Lower lobe of right lung (tissue), 2 donors: ENCODE measurements at regions not wholly inside any gene's neighbourhood (a gene's known extent, or its start where the extent isn't known, plus 50 kb on each side); places are given as distances from the start of the nearest gene placed in this dataset.

Experiments
- ATAC-seq, 2 donors: fragments of 200-7000 bp; cut with Tn5 transposase; one replicate each; pipeline ENCODE4 v1.9.1; 2020 to 2022; ENCODE audit warnings: mild to moderate bottlenecking in 2 of 2, moderate library complexity in 2 of 2
- DNase-seq: peaks from one replicate; pipeline ENCODE4 v3.0.0-alpha.2; 2020
- H3K27ac ChIP-seq: fragments of 200-600 bp; one replicate; pipeline ENCODE4 v1.8.0; 2022
- H3K27me3 ChIP-seq: fragments of 200-600 bp; one replicate; pipeline ENCODE4 v1.8.0; 2022; ENCODE audit warnings: low read depth
- H3K36me3 ChIP-seq: fragments of 200-600 bp; one replicate; pipeline ENCODE4 v1.8.0; 2022; ENCODE audit warnings: mild to moderate bottlenecking
- H3K4me1 ChIP-seq: fragments of 200-600 bp; one replicate; pipeline ENCODE4 v1.8.0; 2022
- H3K4me3 ChIP-seq: fragments of 200-600 bp; one replicate; pipeline ENCODE4 v1.8.0; 2022; ENCODE audit warnings: mild to moderate bottlenecking
- H3K9me3 ChIP-seq: fragments of 200-600 bp; one replicate; pipeline ENCODE4 v1.8.0; 2022
- intact Hi-C: fragments of 100-400 bp; cut with DNase I; formaldehyde crosslinking; loops from one replicate; pipeline ENCODE4 v1.11.0; 2022
- TF ChIP-seq, protein P1 (sequence below): fragments of 200-600 bp; IDR thresholded peaks from one replicate; pipeline ENCODE4 v1.8.0; 2022; ENCODE audit warnings: antibody characterized with exemption, mild to moderate bottlenecking
- donor health status: DM: no; HTN: yes; CAD: no; lungs with severe emphysema.

DNA sequence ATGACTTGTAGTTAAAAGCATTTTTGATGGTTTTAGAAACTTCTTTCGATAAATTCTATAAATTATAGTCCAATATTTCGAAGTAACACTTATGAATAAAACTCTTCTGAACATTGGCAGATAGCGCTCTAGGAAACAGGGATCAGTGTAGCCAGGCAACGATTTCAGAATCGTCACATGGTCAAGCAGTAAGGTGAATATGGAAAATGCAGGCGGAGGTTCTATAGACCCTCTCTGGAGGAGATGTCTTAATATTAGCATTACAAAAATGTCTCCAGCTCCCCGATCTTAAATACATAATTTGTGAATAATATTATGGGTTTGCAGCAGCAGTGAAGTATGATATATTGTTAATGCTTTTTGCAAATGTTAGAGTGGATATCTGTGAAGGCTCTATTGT lies 310.3 kb downstream of the SS18 start:
- Histone ChIP-seq H3K4me3 (no peak overlapping the region), H3K27ac (no peak overlapping the region), H3K4me1 (no peaks in the 10 kb centered on the region), H3K36me3 (no peaks in the 10 kb centered on the region), H3K9me3 (no peaks in the 10 kb centered on the region), H3K27me3 (no peaks in the 10 kb centered on the region)
- TF ChIP-seq, protein P1, sequence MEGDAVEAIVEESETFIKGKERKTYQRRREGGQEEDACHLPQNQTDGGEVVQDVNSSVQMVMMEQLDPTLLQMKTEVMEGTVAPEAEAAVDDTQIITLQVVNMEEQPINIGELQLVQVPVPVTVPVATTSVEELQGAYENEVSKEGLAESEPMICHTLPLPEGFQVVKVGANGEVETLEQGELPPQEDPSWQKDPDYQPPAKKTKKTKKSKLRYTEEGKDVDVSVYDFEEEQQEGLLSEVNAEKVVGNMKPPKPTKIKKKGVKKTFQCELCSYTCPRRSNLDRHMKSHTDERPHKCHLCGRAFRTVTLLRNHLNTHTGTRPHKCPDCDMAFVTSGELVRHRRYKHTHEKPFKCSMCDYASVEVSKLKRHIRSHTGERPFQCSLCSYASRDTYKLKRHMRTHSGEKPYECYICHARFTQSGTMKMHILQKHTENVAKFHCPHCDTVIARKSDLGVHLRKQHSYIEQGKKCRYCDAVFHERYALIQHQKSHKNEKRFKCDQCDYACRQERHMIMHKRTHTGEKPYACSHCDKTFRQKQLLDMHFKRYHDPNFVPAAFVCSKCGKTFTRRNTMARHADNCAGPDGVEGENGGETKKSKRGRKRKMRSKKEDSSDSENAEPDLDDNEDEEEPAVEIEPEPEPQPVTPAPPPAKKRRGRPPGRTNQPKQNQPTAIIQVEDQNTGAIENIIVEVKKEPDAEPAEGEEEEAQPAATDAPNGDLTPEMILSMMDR = no peak
- ATAC-seq (no peak), DNase-seq (no peak)
- intact Hi-C loops = no loop called here

DNA sequence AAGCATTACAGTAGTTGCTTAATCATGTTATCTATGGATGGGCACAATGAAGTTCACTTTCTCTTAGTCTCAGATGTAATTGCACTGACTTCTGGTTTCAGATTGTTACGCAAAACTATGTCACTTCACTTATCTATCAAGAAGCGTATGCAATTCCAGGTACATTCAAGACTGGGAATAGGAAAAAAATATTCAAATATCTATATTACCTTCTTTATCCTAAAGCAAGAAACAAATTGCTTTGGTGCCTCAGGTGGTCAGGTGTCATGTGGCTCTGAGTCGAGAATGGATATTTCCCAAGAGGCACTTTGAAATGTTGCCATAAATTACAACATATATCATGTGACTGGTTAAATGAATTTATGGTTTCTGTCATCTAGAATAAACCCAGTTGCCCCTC lies 318.6 kb downstream of the SS18 start:
- Histone ChIP-seq H3K9me3 (no peaks in the 10 kb centered on the region), H3K4me1 (no peaks in the 10 kb centered on the region), H3K36me3 (no peaks in the 10 kb centered on the region), H3K27ac (no peak overlapping the region), H3K4me3 (no peak overlapping the region), H3K27me3 (no peaks in the 10 kb centered on the region)
- DNase-seq = no peak
- TF ChIP-seq, protein P1 = no peak
- intact Hi-C loops = no loop called here
- ATAC-seq = no peak

GRCh38 chr18:25764777-25765176 lies 325.6 kb downstream of the SS18 start:
- Histone ChIP-seq H3K4me1 (no peaks in the 10 kb centered on the region), H3K27me3 (no peaks in the 10 kb centered on the region), H3K4me3 (no peak overlapping the region), H3K36me3 (no peaks in the 10 kb centered on the region), H3K9me3 (no peaks in the 10 kb centered on the region), H3K27ac (no peak overlapping the region)
- TF ChIP-seq, protein P1 = no peak
- ATAC-seq = no peak
- intact Hi-C loops = no loop called here
- no peak for DNase-seq

- intact Hi-C loops = no loop called here
- H3K4me3 ChIP-seq = no peak overlapping the region
- no peak overlapping the region for H3K27ac ChIP-seq
- ATAC-seq (no peak), DNase-seq (no peak)
- H3K9me3 ChIP-seq = no peaks in the 10 kb centered on the region
- H3K27me3 ChIP-seq = no peaks in the 10 kb centered on the region
- no peaks in the 10 kb centered on the region for H3K36me3 ChIP-seq
- no peaks in the 10 kb centered on the region for H3K4me1 ChIP-seq
- TF ChIP-seq, protein P1 = no peak
Measured at GRCh38 chr18:25759111-25759510, 331.3 kb downstream of the SS18 start.

- Histone ChIP-seq H3K27ac (no peak overlapping the region), H3K4me3 (no peak overlapping the region), H3K36me3 (no peaks in the 10 kb centered on the region), H3K27me3 (no peaks in the 10 kb centered on the region), H3K4me1 (no peaks in the 10 kb centered on the region), H3K9me3 (no peaks in the 10 kb centered on the region)
- no peak for DNase-seq
- TF ChIP-seq, protein P1 = no peak
- intact Hi-C loops = no loop called here
- ATAC-seq = no peak
Measured at GRCh38 chr18:25743646-25744151, 346.7 kb downstream of the SS18 start.

DNA sequence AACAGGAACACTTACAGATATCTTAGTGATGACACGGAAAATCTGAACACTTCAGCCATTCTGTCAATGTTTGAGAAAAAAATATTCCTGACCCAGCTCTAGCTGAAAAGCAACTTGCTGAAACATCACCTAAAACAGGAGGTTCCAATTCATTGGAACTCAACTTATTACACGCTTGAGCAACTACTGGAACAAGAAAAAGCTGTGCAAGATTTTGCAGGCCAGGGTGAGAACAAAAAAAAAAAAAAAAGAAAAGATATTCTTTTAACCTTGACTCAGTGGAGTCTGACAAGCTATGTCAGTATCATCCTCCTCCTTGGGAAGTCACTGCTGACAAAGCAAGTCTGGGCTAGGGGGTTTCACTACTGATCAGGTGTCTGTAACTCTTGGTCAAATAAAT lies 351.0 kb downstream of the SS18 start:
- DNase-seq = no peak
- TF ChIP-seq, protein P1 = no peak
- no peak overlapping the region for H3K4me3 ChIP-seq
- ATAC-seq = no peak
- H3K27ac ChIP-seq = no peak overlapping the region
- H3K27me3 ChIP-seq = no peaks in the 10 kb centered on the region
- intact Hi-C loops = no loop called here
- H3K4me1 ChIP-seq = no peaks in the 10 kb centered on the region
- H3K36me3 ChIP-seq = no peaks in the 10 kb centered on the region
- no peaks in the 10 kb centered on the region for H3K9me3 ChIP-seq
